Activated T-cell treated with anti-CD3 and anti-CD28 coated beads, Interleukin-2, amount 50 U/mL, for 72 hours (primary cell): ENCODE measurements at regions not wholly inside any gene's neighbourhood (a gene's known extent, or its start where the extent isn't known, plus 50 kb on each side); places are given as distances from the start of the nearest gene placed in this dataset.

Experiments used
- ATAC-seq, 2 donors: fragments of 150-1000 bp; cut with Tn5 transposase; replicated peaks in 1 of 2; 2 replicates each; pipeline ENCODE4 v1.10.0; 2021; ENCODE audit warnings: moderate library complexity in 2 of 2, mild to moderate bottlenecking in 1 of 2
- DNase-seq, 2 donors: peaks; one replicate each; pipeline ENCODE4 v3.0.0; 2021 to 2022; ENCODE audit warnings: mixed read lengths in 1 of 2
- H3K27ac Mint-ChIP-seq: one replicate; pipeline ENCODE4 v1.8.0; 2022; ENCODE audit warnings: mild to moderate bottlenecking, moderate library complexity, mixed read lengths
- H3K27me3 Mint-ChIP-seq: one replicate; pipeline ENCODE4 v1.8.0; 2022; ENCODE audit warnings: low read depth, mixed read lengths
- H3K36me3 Mint-ChIP-seq, 2 donors: one replicate each; pipeline ENCODE4 v1.8.0; 2022; ENCODE audit warnings: mixed read lengths in 2 of 2, mild to moderate bottlenecking in 1 of 2; ENCODE audit not compliant: insufficient read depth in 2 of 2
- H3K4me1 Mint-ChIP-seq: one replicate; pipeline ENCODE4 v1.8.0; 2022; ENCODE audit warnings: low read depth, mixed read lengths
- H3K4me3 Mint-ChIP-seq, 2 donors: one replicate each; pipeline ENCODE4 v1.8.0; 2022; ENCODE audit warnings: mild to moderate bottlenecking in 2 of 2, mixed read lengths in 2 of 2, moderate library complexity in 2 of 2
- H3K9me3 Mint-ChIP-seq, 2 donors: one replicate each; pipeline ENCODE4 v1.8.0; 2022; ENCODE audit warnings: mixed read lengths in 2 of 2

DNA sequence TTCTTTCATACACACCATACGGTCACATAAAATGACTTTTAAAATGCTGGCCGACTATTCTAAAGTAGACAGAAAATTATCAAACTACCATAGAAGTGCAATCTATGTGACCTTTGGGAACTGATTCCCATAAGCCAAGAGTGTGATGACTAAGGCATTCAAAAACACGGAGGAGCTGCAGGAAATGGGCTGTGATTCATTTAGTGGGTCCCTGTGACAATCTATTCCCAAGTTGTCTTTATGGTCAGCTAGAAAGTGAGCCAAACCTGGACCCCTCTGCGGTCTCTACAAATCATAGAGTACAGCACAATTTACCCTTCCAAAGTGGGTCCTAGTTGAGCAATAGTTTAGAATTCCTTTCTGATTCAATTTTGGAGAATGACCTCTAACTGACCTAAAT lies 251.5 kb upstream of the CBLB start:
- Mint-ChIP-seq H3K27me3 (no peaks in the 10 kb centered on the region), H3K4me3 (peak overlapping the region in 1 of 2 donors; percentile 56), H3K36me3 (peaks cover 0 to 4% of the 10 kb centered on the region in 2 donors), H3K4me1 (peaks cover 34% of the 10 kb centered on the region), H3K27ac (peak overlapping the region; percentile 32), H3K9me3 (peaks cover 0 to 3% of the 10 kb centered on the region in 2 donors)
- DNase-seq = no peak
- ATAC-seq = no peak

DNA sequence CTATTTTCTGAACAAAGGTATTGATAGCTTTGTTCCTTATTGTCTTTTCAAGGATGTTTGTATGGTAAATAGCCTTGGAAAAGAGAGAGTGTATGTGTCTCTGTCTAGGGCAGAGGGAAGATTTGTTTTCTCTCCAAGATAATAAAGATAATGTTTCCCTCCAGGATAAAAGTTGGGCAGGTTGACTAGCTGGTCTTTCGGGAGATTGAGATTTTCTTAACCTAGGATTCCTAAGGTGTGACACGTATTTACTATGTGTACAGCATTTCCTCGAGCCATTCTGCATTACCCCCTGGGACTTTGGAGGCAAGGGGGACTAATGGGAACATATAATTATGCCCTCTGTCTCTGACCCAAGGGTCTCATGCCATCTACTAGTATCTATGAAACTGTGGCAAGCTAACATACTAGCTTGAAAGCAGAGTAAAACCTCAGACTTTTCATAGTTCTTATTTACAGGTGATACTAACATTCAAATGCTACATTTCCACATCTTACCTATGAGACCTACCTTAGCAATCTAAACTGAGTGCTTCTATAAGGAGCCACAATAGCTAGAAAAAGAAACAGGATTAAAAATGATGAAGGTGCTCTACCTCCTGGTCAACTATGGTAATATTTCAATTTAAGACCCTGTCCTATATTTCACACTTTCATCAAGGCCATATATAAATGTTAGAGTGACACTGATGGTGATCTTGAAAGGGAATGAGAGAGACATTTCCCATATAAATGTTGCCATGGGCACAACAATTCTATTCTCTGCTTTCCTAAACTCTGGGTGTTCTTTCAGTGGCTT lies 252.9 kb upstream of the CBLB start:
- no peaks in the 10 kb centered on the region for H3K9me3 Mint-ChIP-seq
- DNase-seq = no peak

DNA sequence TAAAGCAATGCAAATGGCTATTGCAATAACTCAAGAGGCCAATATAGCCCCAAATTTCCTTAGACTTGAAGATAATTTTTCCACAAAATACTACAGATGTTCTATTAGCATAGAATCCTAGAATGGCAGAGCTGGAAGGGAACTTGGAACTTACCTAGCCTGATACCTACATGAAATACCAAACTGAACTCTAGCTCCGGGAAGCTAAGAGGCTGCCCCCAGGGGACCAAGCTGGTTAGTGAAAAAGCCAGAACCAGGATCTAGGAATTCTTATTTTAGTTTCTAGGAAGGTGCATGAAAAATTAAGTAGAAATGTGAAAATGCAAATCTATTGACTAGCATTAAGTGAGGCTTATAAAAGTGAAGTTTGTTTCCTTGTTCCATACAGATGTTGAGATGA lies 256.0 kb upstream of the CBLB start:
- DNase-seq = no peak
- no peak for ATAC-seq
- Mint-ChIP-seq H3K4me3 (no peak overlapping the region), H3K36me3 (no peaks in the 10 kb centered on the region), H3K9me3 (no peaks in the 10 kb centered on the region), H3K27me3 (no peaks in the 10 kb centered on the region), H3K4me1 (peaks cover 27% of the 10 kb centered on the region), H3K27ac (no peak overlapping the region)

More for the DNA sequence above, 252.9 kb upstream of the CBLB start:
- Mint-ChIP-seq H3K27me3 (no peaks in the 10 kb centered on the region), H3K4me3 (no peak overlapping the region), H3K27ac (no peak overlapping the region), H3K4me1 (peaks cover 34% of the 10 kb centered on the region), H3K36me3 (peaks cover 0 to 4% of the 10 kb centered on the region in 2 donors)
- no peak for ATAC-seq

DNA sequence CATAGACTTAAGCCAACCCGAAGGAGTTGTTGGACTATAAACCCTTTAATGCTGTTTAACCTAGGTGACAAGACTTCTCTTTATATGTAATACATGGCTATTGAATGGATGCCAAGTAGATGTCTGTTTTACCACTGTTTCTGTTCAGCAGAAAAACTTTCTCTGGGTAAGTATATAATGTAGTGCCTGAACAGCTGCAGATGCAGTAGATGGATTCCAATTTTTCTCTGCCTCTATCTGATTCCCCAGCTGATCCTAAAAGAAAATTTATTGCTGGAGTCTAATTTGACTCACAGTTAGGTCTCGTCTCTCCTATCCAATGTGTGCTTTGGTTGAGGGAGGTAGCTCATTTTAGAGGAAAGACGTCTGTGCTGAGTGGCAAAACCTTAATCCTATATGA lies 256.5 kb upstream of the CBLB start:
- no peak overlapping the region for H3K27ac Mint-ChIP-seq
- H3K27me3 Mint-ChIP-seq = no peaks in the 10 kb centered on the region
- no peaks in the 10 kb centered on the region for H3K9me3 Mint-ChIP-seq
- ATAC-seq (no peak), DNase-seq (no peak)
- no peaks in the 10 kb centered on the region for H3K36me3 Mint-ChIP-seq
- H3K4me3 Mint-ChIP-seq = no peak overlapping the region
- H3K4me1 Mint-ChIP-seq = peaks cover 27% of the 10 kb centered on the region

GRCh38 chr3:106126067-106126845 lies 257.4 kb upstream of the CBLB start:
- no peaks in the 10 kb centered on the region for H3K27me3 Mint-ChIP-seq
- H3K4me1 Mint-ChIP-seq = peaks cover 29% of the 10 kb centered on the region
- H3K9me3 Mint-ChIP-seq = no peaks in the 10 kb centered on the region
- ATAC-seq (no peak), DNase-seq (no peak)
- no peaks in the 10 kb centered on the region for H3K36me3 Mint-ChIP-seq
- H3K27ac Mint-ChIP-seq = no peak overlapping the region
- no peak overlapping the region for H3K4me3 Mint-ChIP-seq

- H3K4me3 Mint-ChIP-seq = no peak overlapping the region
- no peaks in the 10 kb centered on the region for H3K27me3 Mint-ChIP-seq
- peaks cover 24% of the 10 kb centered on the region for H3K4me1 Mint-ChIP-seq
- H3K9me3 Mint-ChIP-seq = no peaks in the 10 kb centered on the region
- no peak for DNase-seq
- ATAC-seq = no peak
- no peaks in the 10 kb centered on the region for H3K36me3 Mint-ChIP-seq
- H3K27ac Mint-ChIP-seq = no peak overlapping the region
Measured at GRCh38 chr3:106126846-106127235, 258.0 kb upstream of the CBLB start.

- peaks cover 27% of the 10 kb centered on the region for H3K4me1 Mint-ChIP-seq
- H3K27me3 Mint-ChIP-seq = no peaks in the 10 kb centered on the region
- DNase-seq (no peak), ATAC-seq (no peak)
- H3K36me3 Mint-ChIP-seq = peaks cover 0 to 4% of the 10 kb centered on the region in 2 donors
- peak overlapping the region; percentile 84 for H3K27ac Mint-ChIP-seq
- peaks cover 3% of the 10 kb centered on the region in 2 donors for H3K9me3 Mint-ChIP-seq
- H3K4me3 Mint-ChIP-seq = peak overlapping the region; percentile 59 to 79
Measured at GRCh38 chr3:106129939-106130338, 261.1 kb upstream of the CBLB start.

- no peaks in the 10 kb centered on the region for H3K27me3 Mint-ChIP-seq
- peak overlapping the region; percentile 84 for H3K27ac Mint-ChIP-seq
- H3K36me3 Mint-ChIP-seq = peaks cover 0 to 6% of the 10 kb centered on the region in 2 donors
- H3K4me3 Mint-ChIP-seq = peak overlapping the region; percentile 59 to 79
- no peak for ATAC-seq
- peaks cover 27% of the 10 kb centered on the region for H3K4me1 Mint-ChIP-seq
- H3K9me3 Mint-ChIP-seq = peaks cover 3 to 5% of the 10 kb centered on the region in 2 donors
- no peak for DNase-seq
Measured at GRCh38 chr3:106130384-106131198, 261.8 kb upstream of the CBLB start.

GRCh38 chr3:106135451-106136160 lies 266.8 kb upstream of the CBLB start:
- Mint-ChIP-seq H3K9me3 (peaks cover 8% of the 10 kb centered on the region in 2 donors), H3K27ac (no peak overlapping the region), H3K27me3 (no peaks in the 10 kb centered on the region), H3K4me1 (peaks cover 28% of the 10 kb centered on the region), H3K4me3 (no peak overlapping the region), H3K36me3 (peaks cover 2 to 8% of the 10 kb centered on the region in 2 donors)
- ATAC-seq (no peak), DNase-seq (no peak)

DNA sequence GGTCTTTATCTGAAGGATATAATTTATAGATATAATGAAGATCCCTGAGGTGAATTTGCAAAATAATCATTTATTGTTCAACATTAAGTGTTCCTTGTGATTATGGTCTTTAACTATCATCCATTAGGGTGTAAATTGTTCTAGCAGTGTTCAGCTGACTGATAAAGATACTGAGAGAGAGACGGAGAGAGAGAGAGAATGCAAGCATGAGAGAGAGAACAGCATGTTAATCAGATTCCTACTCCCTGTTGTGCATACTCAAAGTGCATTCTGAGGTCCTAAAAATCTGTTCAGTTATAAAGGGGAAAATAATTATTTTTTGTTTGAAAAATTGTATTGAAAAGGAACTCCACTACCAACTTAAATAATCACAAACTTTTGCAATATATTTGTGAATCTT lies 271.0 kb upstream of the CBLB start:
- Mint-ChIP-seq H3K36me3 (peaks cover 2 to 6% of the 10 kb centered on the region in 2 donors), H3K27me3 (no peaks in the 10 kb centered on the region), H3K9me3 (peaks cover 5 to 6% of the 10 kb centered on the region in 2 donors), H3K27ac (no peak overlapping the region), H3K4me1 (peaks cover 16% of the 10 kb centered on the region), H3K4me3 (no peak overlapping the region)
- DNase-seq (no peak), ATAC-seq (no peak)

- no peaks in the 10 kb centered on the region for H3K27me3 Mint-ChIP-seq
- H3K4me1 Mint-ChIP-seq = peaks cover 16% of the 10 kb centered on the region
- ATAC-seq (no peak), DNase-seq (no peak)
- peaks cover 2 to 7% of the 10 kb centered on the region in 2 donors for H3K9me3 Mint-ChIP-seq
- no peak overlapping the region for H3K27ac Mint-ChIP-seq
- H3K36me3 Mint-ChIP-seq = peaks cover 2 to 4% of the 10 kb centered on the region in 2 donors
- no peak overlapping the region for H3K4me3 Mint-ChIP-seq
Measured at GRCh38 chr3:106140431-106140830, 271.6 kb upstream of the CBLB start.

DNA sequence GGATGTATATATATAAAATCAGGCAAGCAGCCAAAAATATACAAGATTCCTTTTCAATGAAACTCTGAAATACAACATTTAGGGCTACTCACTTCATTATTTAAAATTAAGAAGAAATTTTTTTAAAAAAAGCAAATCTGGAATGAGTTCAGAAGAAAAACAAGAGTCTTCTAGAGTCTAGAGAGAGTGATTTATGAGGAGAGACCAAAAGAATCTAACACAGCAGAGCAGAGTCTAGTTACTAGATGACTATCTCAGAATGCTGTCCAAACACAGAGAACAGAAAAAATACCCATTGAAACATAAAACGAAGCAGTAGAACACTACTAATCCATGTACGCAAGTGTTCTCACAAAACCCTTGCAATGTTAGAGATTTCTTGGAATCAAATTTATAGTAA lies 275.2 kb upstream of the CBLB start:
- H3K4me1 Mint-ChIP-seq = peaks cover 7% of the 10 kb centered on the region
- no peak overlapping the region for H3K27ac Mint-ChIP-seq
- peaks cover 14 to 25% of the 10 kb centered on the region in 2 donors for H3K36me3 Mint-ChIP-seq
- no peaks in the 10 kb centered on the region for H3K27me3 Mint-ChIP-seq
- ATAC-seq = no peak
- H3K4me3 Mint-ChIP-seq = no peak overlapping the region
- H3K9me3 Mint-ChIP-seq = peaks cover 13 to 17% of the 10 kb centered on the region in 2 donors
- no peak for DNase-seq
